ENCODE measurements at regions not wholly inside any gene's neighbourhood (a gene's known extent, or its start where the extent isn't known, plus 50 kb on each side); places are given as distances from the start of the nearest gene placed in this dataset.
A peak's percentile ranks its signal among the peaks of the same experiment; 100 is the strongest.
"Not testable (repeated sequence)": the region's sequence is repeated elsewhere in the genome, so short reads cannot be mapped to it uniquely, and the experiment has no call there.

DNA sequence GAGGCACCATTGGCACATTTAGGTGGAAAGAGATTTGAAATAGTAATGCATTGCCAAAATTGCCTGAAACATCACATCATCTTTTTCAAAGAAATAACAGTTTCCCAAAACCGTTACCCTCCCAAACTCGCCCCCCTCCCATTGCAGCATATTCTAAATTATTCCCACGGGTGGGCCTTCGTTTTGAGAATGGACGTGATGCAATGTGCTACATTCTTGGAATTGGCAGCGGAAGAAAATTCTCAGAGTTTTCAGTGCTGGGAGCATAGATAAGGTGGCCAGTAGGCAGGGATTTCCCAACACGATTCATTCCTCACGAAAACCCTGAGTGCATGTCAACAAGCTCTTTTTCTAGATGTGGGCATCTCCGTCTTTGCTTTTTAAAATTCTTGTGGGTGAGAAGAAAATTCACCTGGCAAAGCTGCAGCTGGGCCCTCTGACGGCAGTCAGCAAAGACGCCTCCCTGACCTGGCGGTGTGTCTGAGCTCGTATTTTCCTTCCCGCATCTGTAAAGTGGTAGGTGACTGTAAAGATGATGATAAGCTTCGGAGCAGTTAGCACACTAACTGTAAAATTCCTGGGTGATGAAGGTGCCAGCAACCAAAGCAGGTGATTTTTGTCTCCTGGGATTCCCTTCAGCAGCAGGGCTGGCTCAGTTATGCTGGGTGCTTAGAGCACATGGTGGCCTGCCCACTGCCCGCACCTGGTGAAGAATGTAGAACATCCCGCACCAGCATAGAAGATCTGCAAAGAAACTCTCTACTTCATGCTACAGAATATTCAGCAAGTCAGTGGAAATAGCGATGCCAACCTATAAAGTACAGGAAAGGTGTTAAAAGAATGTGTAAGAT is 141.9 kb upstream of the KLF6 start:
- Mint-ChIP-seq H3K9me3 (no peaks in the 10 kb centered on the region), H3K27me3 (peaks cover 0 to 1% (median 0%) of the 10 kb centered on the region in 5 donors), H3K27ac (peak overlapping the region in 1 of 10 donors; percentile 57), H3K36me3 (no peaks in the 10 kb centered on the region), H3K4me1 (peaks cover 0 to 4% (median 1%) of the 10 kb centered on the region in 4 donors), H3K4me3 (no peak overlapping the region)
- no peak for DNase-seq
- POLR2A ChIA-PET = no interaction called here
- ATAC-seq = no peak

- Mint-ChIP-seq H3K36me3 (no peaks in the 10 kb centered on the region), H3K4me3 (no peak overlapping the region), H3K27me3 (peaks cover 0 to 1% (median 0%) of the 10 kb centered on the region in 5 donors), H3K4me1 (peaks cover 0 to 4% (median under 1%) of the 10 kb centered on the region in 4 donors), H3K27ac (peak overlapping the region in 1 of 10 donors; percentile 22), H3K9me3 (no peaks in the 10 kb centered on the region)
- DNase-seq = no peak
- POLR2A ChIA-PET = no interaction called here
- no peak for ATAC-seq
These were observed 141.2 kb upstream of the KLF6 start for GRCh38 chr10:3926258-3926657.

DNA sequence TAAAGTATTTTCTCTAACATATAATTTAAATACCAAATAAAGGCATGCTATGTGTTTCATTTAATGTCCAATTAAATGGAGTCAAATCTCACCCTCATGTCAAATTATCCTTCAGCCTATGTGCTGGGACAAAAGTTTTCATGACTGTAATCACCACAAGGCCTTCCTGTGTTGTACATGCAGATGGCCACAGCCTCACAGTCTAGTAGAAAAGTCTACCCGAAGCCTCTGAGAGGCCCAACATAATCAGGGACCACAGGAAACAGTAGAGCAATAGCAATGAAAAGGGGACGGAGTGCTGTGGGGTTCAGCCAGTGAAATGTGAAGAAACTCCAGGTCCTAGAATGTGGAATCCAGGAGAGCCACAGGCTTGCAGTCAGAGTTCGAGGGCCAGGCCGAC is 140.2 kb upstream of the KLF6 start:
- Mint-ChIP-seq H3K27me3 (peaks cover 0 to 1% (median 0%) of the 10 kb centered on the region in 5 donors), H3K36me3 (no peaks in the 10 kb centered on the region), H3K9me3 (no peaks in the 10 kb centered on the region), H3K4me1 (peaks cover 0 to 4% (median under 1%) of the 10 kb centered on the region in 4 donors), H3K4me3 (no peak overlapping the region), H3K27ac (no peak overlapping the region)
- POLR2A ChIA-PET = no interaction called here
- DNase-seq (no peak), ATAC-seq (no peak)

DNA sequence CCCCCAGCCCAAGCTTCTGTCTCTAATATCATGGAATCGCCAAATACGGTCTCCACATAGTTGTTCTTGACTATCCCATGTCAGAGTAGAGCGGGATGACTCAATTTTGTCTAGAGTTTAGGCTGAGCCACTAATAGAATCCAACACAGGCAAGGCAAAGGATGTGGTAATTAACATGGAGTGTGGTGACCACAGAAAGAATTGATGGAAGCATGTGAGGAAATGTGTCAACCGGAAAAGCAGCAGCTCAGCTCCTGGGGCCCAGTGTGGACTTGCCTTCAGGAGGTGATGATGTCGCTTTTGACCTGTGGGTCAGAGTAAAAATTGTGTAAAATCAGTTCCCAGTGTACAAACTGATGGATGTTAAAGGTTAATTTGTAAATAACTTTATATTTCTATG is 139.3 kb upstream of the KLF6 start:
- no peaks in the 10 kb centered on the region for H3K9me3 Mint-ChIP-seq
- no peak for ATAC-seq
- no peaks in the 10 kb centered on the region for H3K36me3 Mint-ChIP-seq
- H3K27ac Mint-ChIP-seq = peak overlapping the region in 1 of 10 donors; percentile 19
- peaks cover 0 to 1% (median 0%) of the 10 kb centered on the region in 5 donors for H3K27me3 Mint-ChIP-seq
- DNase-seq = no peak
- POLR2A ChIA-PET = interaction anchor here (0.7 kb wide), 1 partner anchor 737 kb away, joined by 3 read pairs; no protein-coding TSS in a partner anchor
- H3K4me3 Mint-ChIP-seq = no peak overlapping the region
- H3K4me1 Mint-ChIP-seq = peaks cover 0 to 4% (median under 1%) of the 10 kb centered on the region in 4 donors

DNA sequence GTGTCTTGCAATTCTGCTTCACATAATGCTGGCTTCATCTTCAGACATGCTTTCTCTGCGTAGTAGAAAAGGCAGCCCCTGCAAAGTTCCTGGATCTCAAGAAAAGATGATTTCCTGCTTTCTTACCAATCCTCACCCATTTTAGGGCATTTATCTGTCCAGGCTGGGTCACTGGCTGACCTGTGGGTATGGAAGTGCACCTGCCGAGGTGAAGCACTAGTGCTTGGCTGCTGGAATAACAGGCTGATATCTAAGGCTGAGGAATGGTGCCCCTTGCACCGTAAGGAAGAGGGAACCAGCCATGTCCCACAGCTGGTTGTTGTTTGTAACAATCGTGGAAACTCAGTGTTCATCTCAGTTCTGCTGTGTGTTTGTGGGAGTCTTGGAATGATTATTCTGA is 138.0 kb upstream of the KLF6 start:
- H3K4me1 Mint-ChIP-seq = peaks cover 0 to 4% (median under 1%) of the 10 kb centered on the region in 4 donors
- no peak overlapping the region for H3K4me3 Mint-ChIP-seq
- ATAC-seq (no peak), DNase-seq (no peak)
- H3K27me3 Mint-ChIP-seq = peaks cover 0 to 1% (median 0%) of the 10 kb centered on the region in 5 donors
- POLR2A ChIA-PET = no interaction called here
- peaks cover 0 to 11% (median 0%) of the 10 kb centered on the region in 9 donors for H3K9me3 Mint-ChIP-seq
- peaks cover 0 to 3% (median 0%) of the 10 kb centered on the region in 3 donors for H3K36me3 Mint-ChIP-seq
- H3K27ac Mint-ChIP-seq = no peak overlapping the region

DNA sequence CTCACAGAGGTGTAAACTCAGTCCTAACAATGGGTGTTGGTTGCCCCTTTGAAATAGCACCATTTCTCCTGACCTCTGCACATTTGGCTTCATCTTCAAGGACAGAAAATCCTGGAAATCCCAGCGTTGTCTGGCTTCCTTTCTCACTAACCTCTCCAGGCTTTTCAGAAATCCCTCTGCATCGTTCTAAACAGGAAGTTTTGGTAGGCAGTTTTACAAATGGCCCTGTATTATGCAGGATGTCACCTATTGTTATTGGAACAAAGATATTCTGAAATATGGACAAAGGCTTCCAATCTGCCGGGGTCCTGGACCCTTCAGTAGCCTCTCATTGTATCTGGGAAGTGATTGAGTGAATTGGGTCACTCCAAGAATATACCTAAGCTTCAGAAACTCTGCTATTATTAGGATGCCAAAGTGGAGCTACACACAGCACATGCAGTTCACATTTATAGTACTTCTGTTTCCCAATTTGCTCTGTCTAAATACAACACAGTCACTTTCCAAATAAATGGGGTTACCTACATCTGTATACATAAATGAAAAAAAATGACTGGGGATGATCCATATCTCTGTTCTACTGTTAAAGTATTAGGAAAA is 134.8 kb upstream of the KLF6 start:
- no peak for DNase-seq
- no peak overlapping the region for H3K4me3 Mint-ChIP-seq
- peaks cover 0 to 13% (median 0%) of the 10 kb centered on the region in 9 donors for H3K9me3 Mint-ChIP-seq
- H3K4me1 Mint-ChIP-seq = no peaks in the 10 kb centered on the region
- peak overlapping the region in 1 of 10 donors; percentile 24 for H3K27ac Mint-ChIP-seq
- H3K27me3 Mint-ChIP-seq = no peaks in the 10 kb centered on the region
- POLR2A ChIA-PET = interaction anchor here (0.6 kb wide), 1 partner anchor 32 kb away, joined by 6 read pairs; no protein-coding TSS in a partner anchor
- H3K36me3 Mint-ChIP-seq = peaks cover 0 to 3% (median 0%) of the 10 kb centered on the region in 3 donors
- ATAC-seq = no peak

- DNase-seq, H3K36me3 Mint-ChIP-seq, H3K4me1 Mint-ChIP-seq, H3K4me3 Mint-ChIP-seq, H3K27me3 Mint-ChIP-seq, POLR2A ChIA-PET, ATAC-seq: not testable (repeated sequence)
- H3K27ac Mint-ChIP-seq = peak overlapping the region in 1 of 10 donors; percentile 7
- peaks cover 0 to 13% (median 0%) of the 10 kb centered on the region in 9 donors for H3K9me3 Mint-ChIP-seq
These were observed 132.4 kb upstream of the KLF6 start for GRCh38 chr10:3917392-3917791.

- H3K36me3 Mint-ChIP-seq = peaks cover 0 to 3% (median 0%) of the 10 kb centered on the region in 3 donors
- peaks cover 0 to 13% (median 0%) of the 10 kb centered on the region in 9 donors for H3K9me3 Mint-ChIP-seq
- H3K27me3 Mint-ChIP-seq = no peaks in the 10 kb centered on the region
- H3K4me1 Mint-ChIP-seq = no peaks in the 10 kb centered on the region
- H3K27ac Mint-ChIP-seq = peak overlapping the region in 1 of 10 donors; percentile 36
- no peak for DNase-seq
- H3K4me3 Mint-ChIP-seq = no peak overlapping the region
- no peak for ATAC-seq
- POLR2A ChIA-PET = interaction anchor here (0.9 kb wide), 1 partner anchor 129 kb away, joined by 3 read pairs; the partner anchor contains the start of gene KLF6
These were observed 129.7 kb upstream of the KLF6 start for GRCh38 chr10:3914733-3915132.

DNA sequence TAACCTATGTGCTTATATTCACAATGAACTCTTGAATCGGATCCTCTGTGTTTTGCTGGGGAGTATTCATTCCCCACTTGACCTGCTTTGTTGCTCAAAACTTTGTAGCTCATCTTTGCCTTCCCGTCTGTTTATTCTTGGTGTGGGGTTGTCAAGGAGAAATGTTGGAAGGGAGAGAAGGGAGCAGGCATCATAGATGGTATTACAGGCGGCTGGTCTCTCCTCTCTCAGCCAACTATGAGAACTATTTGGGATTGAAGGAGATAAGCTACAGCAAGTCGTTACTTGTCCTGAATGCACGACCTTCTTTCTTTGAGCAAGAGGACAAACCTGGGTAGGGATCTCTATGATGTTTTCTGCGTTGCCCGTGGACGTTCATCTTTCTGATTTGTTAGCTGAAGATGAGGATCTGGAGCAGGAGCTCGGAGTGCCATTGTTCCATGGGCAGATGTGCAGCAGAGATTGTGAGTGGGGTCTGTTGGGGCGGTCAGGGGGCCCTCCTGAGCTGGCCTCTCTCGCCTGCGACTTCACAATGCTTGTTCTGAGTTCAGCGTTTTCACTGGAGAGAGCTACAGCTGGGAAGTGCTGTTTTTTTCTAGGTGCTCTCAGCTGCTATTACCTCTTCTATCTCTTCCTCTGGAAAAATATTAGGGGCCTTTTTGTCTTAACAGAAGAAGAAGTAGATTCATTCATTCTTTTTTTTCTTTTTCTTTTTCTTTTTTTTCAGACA is 126.9 kb upstream of the KLF6 start:
- Mint-ChIP-seq H3K4me1 (no peaks in the 10 kb centered on the region), H3K27me3 (no peaks in the 10 kb centered on the region), H3K4me3 (no peak overlapping the region), H3K9me3 (no peaks in the 10 kb centered on the region), H3K27ac (peak overlapping the region in 2 of 10 donors; percentile 9 to 33), H3K36me3 (no peaks in the 10 kb centered on the region)
- POLR2A ChIA-PET = no interaction called here
- DNase-seq (no peak), ATAC-seq (no peak)

DNA sequence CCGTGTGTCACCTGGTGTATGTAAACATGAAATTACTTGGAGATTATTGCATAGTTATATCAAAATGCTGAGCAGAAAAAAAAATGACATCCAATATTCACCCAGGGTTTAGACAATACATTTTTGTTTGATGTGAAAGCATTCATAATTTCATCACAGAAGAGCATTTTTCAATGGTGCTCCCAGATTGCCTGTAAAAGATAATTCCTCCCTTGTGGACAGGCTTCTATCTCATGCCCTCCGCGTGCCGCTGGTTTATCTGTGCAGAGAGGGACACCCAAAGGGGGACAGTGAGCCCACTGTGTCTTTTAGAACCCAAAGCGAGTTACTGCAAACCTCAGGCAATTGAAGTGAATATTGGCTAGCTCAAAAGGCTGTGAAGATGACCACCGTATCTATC is 126.2 kb upstream of the KLF6 start:
- POLR2A ChIA-PET = no interaction called here

GRCh38 chr10:3909339-3909738 is 124.3 kb upstream of the KLF6 start:
- Mint-ChIP-seq H3K27me3 (no peaks in the 10 kb centered on the region), H3K27ac (no peak overlapping the region), H3K4me1 (peaks cover 0 to 7% (median 0%) of the 10 kb centered on the region in 4 donors), H3K36me3 (no peaks in the 10 kb centered on the region), H3K4me3 (no peak overlapping the region), H3K9me3 (peaks cover 0 to 2% (median 0%) of the 10 kb centered on the region in 9 donors)
- no peak for ATAC-seq
- POLR2A ChIA-PET = no interaction called here
- DNase-seq = no peak

More for the DNA sequence above, 126.2 kb upstream of the KLF6 start:
- Mint-ChIP-seq H3K4me1 (no peaks in the 10 kb centered on the region), H3K4me3 (no peak overlapping the region), H3K36me3 (no peaks in the 10 kb centered on the region), H3K9me3 (no peaks in the 10 kb centered on the region), H3K27me3 (no peaks in the 10 kb centered on the region), H3K27ac (no peak overlapping the region)
- DNase-seq = no peak
- no peak for ATAC-seq

DNA sequence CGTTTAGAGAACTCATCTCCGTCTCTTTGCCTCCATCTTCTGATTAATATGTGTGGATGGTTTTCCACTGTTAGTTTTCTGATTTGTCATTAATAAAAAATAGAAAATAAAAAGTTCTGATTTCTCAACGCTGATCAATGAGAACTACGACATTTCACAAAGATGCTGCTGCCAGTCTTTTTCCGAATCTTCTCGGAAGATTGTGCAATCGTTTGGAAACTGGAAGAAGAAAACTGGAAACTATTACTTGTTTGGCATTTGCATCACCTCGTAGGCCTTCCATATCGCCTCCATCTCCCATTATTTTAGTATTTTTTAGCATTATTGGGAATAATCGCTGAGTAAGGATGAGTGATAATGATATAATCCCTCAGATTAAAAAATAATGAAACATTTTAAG is 123.2 kb upstream of the KLF6 start:
- DNase-seq = no peak
- ATAC-seq = no peak
- H3K9me3 Mint-ChIP-seq = peaks cover 0 to 2% (median 0%) of the 10 kb centered on the region in 9 donors
- no peaks in the 10 kb centered on the region for H3K36me3 Mint-ChIP-seq
- H3K4me3 Mint-ChIP-seq = no peak overlapping the region
- H3K27me3 Mint-ChIP-seq = no peaks in the 10 kb centered on the region
- no peak overlapping the region for H3K27ac Mint-ChIP-seq
- H3K4me1 Mint-ChIP-seq = peaks cover 0 to 16% (median 0%) of the 10 kb centered on the region in 4 donors
- POLR2A ChIA-PET = interaction anchor here (1.1 kb wide), 1 partner anchor 122 kb away, joined by 5 read pairs; no protein-coding TSS in a partner anchor

Measured in naive thymus-derived CD8-positive, alpha-beta T cell (primary cell).